Thymus (tissue), 11 donors: ENCODE measurements at regions not wholly inside any gene's neighbourhood (a gene's known extent, or its start where the extent isn't known, plus 50 kb on each side); places are given as distances from the start of the nearest gene placed in this dataset.
"Not testable (repeated sequence)": the region's sequence is repeated elsewhere in the genome, so short reads cannot be mapped to it uniquely, and the experiment has no call there.

Experiments
- DNase-seq, 9 donors: peaks; one replicate each; pipeline ENCODE4 v3.0.0-alpha.2; 2013; ENCODE audit warnings: low spot score in 9 of 9, low read depth in 6 of 9, missing footprints in 1 of 9
- H3K27ac ChIP-seq, 2 donors: one replicate each; pipeline ENCODE4 v1.5.1; 2013; ENCODE audit warnings: control low read depth in 1 of 2, low read depth in 1 of 2, low read length in 1 of 2, mild to moderate bottlenecking in 1 of 2, moderate library complexity in 1 of 2
- H3K27me3 ChIP-seq, 2 donors: one replicate each; pipeline ENCODE4 v1.5.1; 2013; ENCODE audit warnings: low read length in 1 of 2; ENCODE audit not compliant: control insufficient read depth in 2 of 2, insufficient read depth in 1 of 2
- H3K36me3 ChIP-seq, 2 donors: one replicate each; pipeline ENCODE4 v1.5.1; 2013; ENCODE audit warnings: low read length in 1 of 2, mild to moderate bottlenecking in 1 of 2, moderate library complexity in 1 of 2; ENCODE audit not compliant: control insufficient read depth in 2 of 2, insufficient read depth in 2 of 2
- H3K4me1 ChIP-seq, 2 donors: one replicate each; pipeline ENCODE4 v1.5.1; 2013; ENCODE audit warnings: low read length in 2 of 2; ENCODE audit not compliant: control insufficient read depth in 2 of 2, insufficient read depth in 2 of 2
- H3K4me3 ChIP-seq, 2 donors: one replicate each; pipeline ENCODE4 v1.5.1; 2013; ENCODE audit warnings: low read length in 2 of 2, control low read depth in 1 of 2, mild to moderate bottlenecking in 1 of 2
- H3K9me3 ChIP-seq, 2 donors: one replicate each; pipeline ENCODE4 v1.5.1; 2013; ENCODE audit warnings: low read length in 1 of 2, mild to moderate bottlenecking in 1 of 2; ENCODE audit not compliant: control insufficient read depth in 2 of 2, insufficient read depth in 1 of 2
- WGBS: extraction: QIAGEN DNeasy Blood & Tissue Kit; methylation state at CpG from one replicate; pipeline ENCODE4 v1.1.7; 2013; 5-methylcytosine and 5-hydroxymethylcytosine counted together
- donor health status: healthy.

- WGBS: 98% methylated on average over 6 of the region's 6 CpGs
- H3K4me3 ChIP-seq, H3K9me3 ChIP-seq, H3K4me1 ChIP-seq, H3K27me3 ChIP-seq, H3K27ac ChIP-seq, H3K36me3 ChIP-seq, DNase-seq: not testable (repeated sequence)
These were observed 179.1 kb downstream of the TOMM20 start for GRCh38 chr1:234949528-234949927.

- Histone ChIP-seq H3K27me3 (no peaks in the 10 kb centered on the region), H3K36me3 (no peaks in the 10 kb centered on the region), H3K9me3 (peaks cover 0 to 6% of the 10 kb centered on the region in 2 donors), H3K4me1 (no peaks in the 10 kb centered on the region), H3K4me3 (no peak overlapping the region), H3K27ac (no peak overlapping the region)
- 50% methylated on average over 6 of the region's 6 CpGs for WGBS
- no peak for DNase-seq
These were observed 183.9 kb downstream of the TOMM20 start for GRCh38 chr1:234944439-234945344.

GRCh38 chr1:234943836-234944402 lies 184.7 kb downstream of the TOMM20 start:
- Histone ChIP-seq H3K9me3 (no peaks in the 10 kb centered on the region), H3K4me3 (no peak overlapping the region), H3K4me1 (no peaks in the 10 kb centered on the region), H3K27ac (no peak overlapping the region), H3K27me3 (no peaks in the 10 kb centered on the region), H3K36me3 (no peaks in the 10 kb centered on the region)
- WGBS: 76% methylated on average over 7 of the region's 7 CpGs
- DNase-seq: no peak

- Histone ChIP-seq H3K36me3 (no peaks in the 10 kb centered on the region), H3K27me3 (no peaks in the 10 kb centered on the region), H3K9me3 (no peaks in the 10 kb centered on the region), H3K4me1 (no peaks in the 10 kb centered on the region), H3K4me3 (no peak overlapping the region), H3K27ac (no peak overlapping the region)
- 98% methylated on average over 5 of the region's 5 CpGs for WGBS
- no peak for DNase-seq
These were observed 185.6 kb downstream of the TOMM20 start for GRCh38 chr1:234942879-234943506.

- no peak for DNase-seq
- Histone ChIP-seq H3K36me3 (no peaks in the 10 kb centered on the region), H3K27me3 (no peaks in the 10 kb centered on the region), H3K9me3 (no peaks in the 10 kb centered on the region), H3K4me3 (no peak overlapping the region), H3K4me1 (no peaks in the 10 kb centered on the region), H3K27ac (no peak overlapping the region)
- 97% methylated on average over 4 of the region's 4 CpGs for WGBS
These were observed 186.7 kb downstream of the TOMM20 start for GRCh38 chr1:234942012-234942332.

- no peaks in the 10 kb centered on the region for H3K27me3 ChIP-seq
- no peak overlapping the region for H3K4me3 ChIP-seq
- H3K36me3 ChIP-seq: no peaks in the 10 kb centered on the region
- no peak overlapping the region for H3K27ac ChIP-seq
- 96% methylated on average over 3 of the region's 3 CpGs for WGBS
- no peaks in the 10 kb centered on the region for H3K4me1 ChIP-seq
- no peaks in the 10 kb centered on the region for H3K9me3 ChIP-seq
- no peak for DNase-seq
These were observed 187.2 kb downstream of the TOMM20 start for GRCh38 chr1:234941321-234942011.

- Histone ChIP-seq H3K27ac (no peak overlapping the region), H3K4me3 (no peak overlapping the region), H3K36me3 (no peaks in the 10 kb centered on the region), H3K4me1 (no peaks in the 10 kb centered on the region), H3K27me3 (no peaks in the 10 kb centered on the region), H3K9me3 (no peaks in the 10 kb centered on the region)
- DNase-seq: no peak
- WGBS: 97% methylated on average over 7 of the region's 7 CpGs
These were observed 187.8 kb downstream of the TOMM20 start for GRCh38 chr1:234940841-234941240.

GRCh38 chr1:234938924-234939323 lies 189.7 kb downstream of the TOMM20 start:
- Histone ChIP-seq H3K9me3 (no peaks in the 10 kb centered on the region), H3K36me3 (no peaks in the 10 kb centered on the region), H3K4me1 (no peaks in the 10 kb centered on the region), H3K4me3 (no peak overlapping the region), H3K27me3 (no peaks in the 10 kb centered on the region), H3K27ac (no peak overlapping the region)
- no peak for DNase-seq
- WGBS: 70% methylated on average over 7 of the region's 7 CpGs

GRCh38 chr1:234938135-234938534 lies 190.5 kb downstream of the TOMM20 start:
- no peak for DNase-seq
- Histone ChIP-seq H3K4me1 (peaks cover 0 to under 1% of the 10 kb centered on the region in 2 donors), H3K27me3 (no peaks in the 10 kb centered on the region), H3K4me3 (no peak overlapping the region), H3K27ac (no peak overlapping the region), H3K36me3 (no peaks in the 10 kb centered on the region), H3K9me3 (no peaks in the 10 kb centered on the region)
- 94% methylated on average over 1 of the region's 1 CpG for WGBS
